HL-60/S4 (cell line): ENCODE measurements at regions not wholly inside any gene's neighbourhood (a gene's known extent, or its start where the extent isn't known, plus 50 kb on each side); places are given as distances from the start of the nearest gene placed in this dataset.

Experiments
- in situ Hi-C: fragments of 300-500 bp; cut with MboI; formaldehyde crosslinking; loops from 2 replicates; pipeline ENCODE4 v1.14.3; 2022; ENCODE audit warnings: low sequenced_read_pairs

GRCh38 chr12:107318806-107319532 lies 225.6 kb upstream of the CRY1 start:
- in situ Hi-C loops: no loop called here

GRCh38 chr12:107319533-107320032 lies 226.2 kb upstream of the CRY1 start:
- in situ Hi-C loops: no loop called here

GRCh38 chr12:107320033-107320928 lies 226.9 kb upstream of the CRY1 start:
- in situ Hi-C loops: no loop called here

- in situ Hi-C loops: no loop called here
These were observed 227.7 kb upstream of the CRY1 start for GRCh38 chr12:107320929-107321631.

GRCh38 chr12:107322063-107322462 lies 228.7 kb upstream of the CRY1 start:
- in situ Hi-C loops: no loop called here

GRCh38 chr12:107325075-107325608 lies 231.8 kb upstream of the CRY1 start:
- in situ Hi-C loops: no loop called here

- in situ Hi-C loops: no loop called here
These were observed 232.9 kb upstream of the CRY1 start for GRCh38 chr12:107326237-107326636.

- in situ Hi-C loops: no loop called here
These were observed 234.4 kb upstream of the CRY1 start for GRCh38 chr12:107327651-107328182.

- in situ Hi-C loops: no loop called here
These were observed 235.2 kb upstream of the CRY1 start for GRCh38 chr12:107328442-107329133.

- in situ Hi-C loops: no loop called here
These were observed 236.4 kb upstream of the CRY1 start for GRCh38 chr12:107329569-107330324.

- in situ Hi-C loops: no loop called here
These were observed 237.6 kb upstream of the CRY1 start for GRCh38 chr12:107330831-107331431.

GRCh38 chr12:107331471-107331870 lies 238.1 kb upstream of the CRY1 start:
- in situ Hi-C loops: no loop called here

- in situ Hi-C loops: no loop called here
These were observed 238.6 kb upstream of the CRY1 start for GRCh38 chr12:107331912-107332311.

GRCh38 chr12:107332743-107333142 lies 239.4 kb upstream of the CRY1 start:
- in situ Hi-C loops: no loop called here

- in situ Hi-C loops: no loop called here
These were observed 242.6 kb upstream of the CRY1 start for GRCh38 chr12:107335802-107336570.

- in situ Hi-C loops: no loop called here
These were observed 243.3 kb upstream of the CRY1 start for GRCh38 chr12:107336695-107337094.

- in situ Hi-C loops: no loop called here
These were observed 244.2 kb upstream of the CRY1 start for GRCh38 chr12:107337346-107338095.

GRCh38 chr12:107339487-107339886 lies 246.1 kb upstream of the CRY1 start:
- in situ Hi-C loops: no loop called here
